ENCODE measurements at regions not wholly inside any gene's neighbourhood (a gene's known extent, or its start where the extent isn't known, plus 50 kb on each side); places are given as distances from the start of the nearest gene placed in this dataset.

- TF ChIP-seq CTCF (IDR thresholded peaks at IDR 0.05) = peak; percentile 26; the same call in 1 of the 2 replicates
Observed at GRCh38 chr1:184242507-184242943, 144.3 kb upstream of the C1orf21 start.

- no peak for TF ChIP-seq CTCF (IDR thresholded peaks at IDR 0.05)
Observed at GRCh38 chr1:184244962-184245361, 141.9 kb upstream of the C1orf21 start.

GRCh38 chr1:184247671-184248070 is 139.2 kb upstream of the C1orf21 start:
- no peak for TF ChIP-seq CTCF (IDR thresholded peaks at IDR 0.05)

- TF ChIP-seq CTCF (IDR thresholded peaks at IDR 0.05) = no peak
Observed at GRCh38 chr1:184253921-184254320, 132.9 kb upstream of the C1orf21 start.

- no peak for TF ChIP-seq CTCF (IDR thresholded peaks at IDR 0.05)
Observed at GRCh38 chr1:184254849-184255248, 132.0 kb upstream of the C1orf21 start.

- TF ChIP-seq CTCF (IDR thresholded peaks at IDR 0.05) = no peak
Observed at GRCh38 chr1:184255560-184255959, 131.3 kb upstream of the C1orf21 start.

- TF ChIP-seq CTCF (IDR thresholded peaks at IDR 0.05) = no peak
Observed at GRCh38 chr1:184257873-184258272, 129.0 kb upstream of the C1orf21 start.

- no peak for TF ChIP-seq CTCF (IDR thresholded peaks at IDR 0.05)
Observed at GRCh38 chr1:184258525-184258924, 128.3 kb upstream of the C1orf21 start.
